CD4-positive, alpha-beta T cell treated with Interleukin-6 for 4 hours (primary cell): ENCODE measurements at regions not wholly inside any gene's neighbourhood (a gene's known extent, or its start where the extent isn't known, plus 50 kb on each side); places are given as distances from the start of the nearest gene placed in this dataset.
"Not testable (repeated sequence)": the region's sequence is repeated elsewhere in the genome, so short reads cannot be mapped to it uniquely, and the experiment has no call there.

ENCODE experiments used
- DNase-seq: peaks from one replicate; pipeline ENCODE4 v3.0.0-alpha.2; 2020; ENCODE audit warnings: mixed read lengths

DNA sequence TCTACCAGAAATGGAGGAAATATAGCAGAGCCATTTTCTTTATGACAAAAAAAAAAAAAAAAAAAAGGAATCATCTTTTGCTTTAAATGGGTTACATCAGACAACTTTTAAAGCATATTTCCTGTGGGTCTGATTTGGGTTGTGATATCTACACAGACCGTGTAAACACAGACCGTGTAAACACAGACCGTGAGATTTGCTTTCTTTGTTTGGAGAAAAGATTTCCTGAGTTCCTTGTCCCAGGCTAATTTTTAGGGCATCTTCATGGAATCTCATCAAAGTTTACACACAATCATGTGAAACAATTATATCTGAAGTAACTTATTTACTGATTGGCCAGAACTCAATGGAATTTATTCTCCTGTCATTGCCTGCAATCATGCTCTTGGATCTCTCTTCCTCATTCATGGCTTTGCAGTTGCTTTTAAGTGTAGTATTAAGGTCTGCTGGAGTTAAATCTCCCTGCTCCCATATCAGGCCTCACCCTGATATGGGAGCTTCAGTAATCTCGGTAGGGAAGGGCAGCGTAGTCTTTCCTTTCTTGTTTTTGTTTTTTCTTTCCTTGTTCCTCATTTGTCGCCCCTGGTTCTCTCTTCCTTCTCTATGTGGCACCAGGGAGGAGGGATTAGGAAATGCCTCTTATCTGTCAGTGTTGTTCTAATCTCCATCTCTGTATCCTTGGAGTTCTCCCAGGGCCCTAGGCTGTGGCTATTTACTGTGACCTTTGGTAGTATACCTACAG is 248.6 kb upstream of the JADE1 start:
- no peak for DNase-seq

DNA sequence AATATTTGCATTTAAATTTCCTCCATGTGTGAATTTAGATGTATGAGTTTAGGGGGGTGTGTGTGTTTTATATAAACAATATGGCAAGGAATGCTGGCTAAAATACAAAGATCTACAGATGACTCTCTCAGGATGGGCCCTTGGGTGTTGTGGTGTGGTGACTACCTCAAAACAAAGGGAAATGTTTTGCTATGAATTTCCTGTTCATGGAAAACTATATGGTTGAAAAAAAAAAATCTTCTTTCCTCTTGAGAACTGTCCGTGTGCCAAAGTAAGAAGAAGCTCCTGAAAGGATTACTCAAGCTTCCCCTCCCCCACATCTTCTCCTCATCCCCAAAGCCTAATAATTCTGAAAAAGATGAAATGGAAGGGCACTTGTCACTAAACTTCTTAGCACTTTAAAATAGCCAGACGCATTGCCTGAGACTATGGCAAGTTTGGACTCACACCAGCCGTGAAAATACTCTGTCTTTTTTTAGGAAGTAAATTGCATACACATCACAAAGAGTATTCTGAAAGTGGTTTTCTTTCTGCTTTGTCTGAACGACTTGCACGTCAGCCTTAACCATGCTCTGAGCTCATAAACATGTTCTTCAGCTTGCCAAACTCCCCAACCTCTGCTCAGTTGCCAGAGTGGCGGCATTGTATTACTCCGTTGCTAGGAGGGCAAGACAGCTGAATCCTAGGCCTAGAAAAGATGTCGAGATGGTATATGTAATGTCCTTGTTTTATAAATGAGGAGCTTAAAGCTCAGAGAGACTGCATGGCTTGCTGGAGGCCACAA is 250.4 kb upstream of the JADE1 start:
- DNase-seq: no peak

DNA sequence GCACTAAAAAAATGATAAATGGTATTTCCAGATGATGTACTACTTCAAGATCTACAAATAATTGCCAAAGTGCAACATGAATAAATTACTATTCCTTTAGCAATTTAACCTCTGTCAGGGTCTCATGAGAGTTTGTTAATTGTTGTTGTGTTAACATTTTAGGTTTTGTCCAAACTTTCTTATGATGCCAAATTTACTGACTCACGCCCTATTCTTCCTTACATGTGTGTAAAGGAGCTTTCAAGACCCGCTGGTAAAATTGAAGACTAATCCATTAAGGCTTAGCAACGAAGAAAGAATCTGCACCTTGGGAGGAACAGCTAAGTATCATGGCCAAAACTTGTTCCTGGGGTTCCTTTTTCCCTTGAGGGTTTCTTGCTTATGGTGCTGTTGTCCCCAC is 252.7 kb upstream of the JADE1 start:
- no peak for DNase-seq

DNA sequence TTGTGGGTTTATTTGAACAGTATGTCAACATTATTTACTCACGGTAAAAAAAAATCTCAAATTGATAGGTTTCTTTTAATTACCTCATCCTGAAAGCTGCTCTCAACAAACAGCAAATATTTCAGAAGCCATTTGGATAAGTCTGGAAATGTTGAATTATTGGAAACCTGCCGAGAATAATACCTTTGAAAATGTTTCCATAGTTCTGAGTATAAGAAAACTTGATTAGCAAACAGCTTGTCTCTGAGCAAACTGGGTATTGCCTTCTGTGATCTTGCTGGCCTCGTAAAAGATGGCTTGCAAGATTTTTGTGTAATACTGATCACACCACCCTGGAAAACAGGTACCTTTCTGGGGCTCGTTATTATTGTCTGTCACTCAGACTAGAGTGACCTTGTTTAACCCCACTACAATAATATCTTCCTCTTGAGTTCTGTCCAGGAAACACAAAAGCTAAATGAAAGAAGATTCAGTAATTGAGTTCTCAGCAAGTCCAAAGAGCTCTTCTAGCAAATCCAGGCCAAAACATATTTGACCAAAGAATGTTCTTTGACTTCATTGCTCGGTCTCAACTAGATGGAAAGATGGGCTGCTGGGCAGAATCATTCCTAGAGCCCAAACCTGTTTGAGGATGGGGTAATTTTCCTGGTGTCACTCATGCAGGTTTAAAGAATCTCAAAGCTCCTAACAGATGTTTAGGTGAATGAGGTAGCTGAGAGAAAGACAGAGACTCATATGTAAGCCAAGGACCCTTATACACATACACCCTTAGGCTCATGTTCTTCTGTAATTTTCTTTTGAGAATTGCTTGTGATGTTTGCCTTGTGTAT is 255.6 kb upstream of the JADE1 start:
- no peak for DNase-seq

DNA sequence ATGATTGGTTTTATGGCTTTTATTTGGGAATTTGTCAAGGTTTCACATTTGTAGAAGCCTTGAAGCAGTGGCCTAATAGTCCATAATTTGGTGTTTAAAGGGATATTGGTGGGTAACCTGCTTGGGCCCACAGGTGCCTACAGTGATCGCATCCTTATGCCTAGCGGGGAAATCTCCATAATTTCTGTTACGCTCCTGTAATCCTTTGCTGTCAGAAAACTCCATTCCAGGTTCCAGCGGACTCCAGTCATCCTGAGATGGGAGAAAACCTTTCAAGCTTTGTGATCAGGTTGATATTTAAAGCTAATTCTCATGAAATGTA is 257.0 kb upstream of the JADE1 start:
- DNase-seq: no peak

DNA sequence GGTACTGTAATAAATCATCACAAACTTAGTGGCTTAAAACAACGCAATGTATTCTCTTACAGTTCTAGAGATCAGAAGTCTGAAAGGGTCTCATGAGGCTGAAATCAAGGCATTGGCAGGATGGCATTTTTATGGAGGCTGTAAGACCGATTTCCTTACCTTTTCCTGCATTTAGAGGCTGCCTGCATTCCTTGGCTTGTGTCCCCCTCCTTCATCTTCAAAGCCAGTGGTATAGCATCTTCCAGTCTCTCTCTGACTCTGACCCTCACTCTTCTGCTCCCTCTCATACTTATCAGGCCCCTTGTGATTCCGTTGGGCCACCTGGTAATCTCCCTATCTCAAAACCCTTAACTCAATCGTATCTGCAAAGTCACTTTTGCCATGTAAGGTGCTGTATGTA is 258.2 kb upstream of the JADE1 start:
- no peak for DNase-seq

DNA sequence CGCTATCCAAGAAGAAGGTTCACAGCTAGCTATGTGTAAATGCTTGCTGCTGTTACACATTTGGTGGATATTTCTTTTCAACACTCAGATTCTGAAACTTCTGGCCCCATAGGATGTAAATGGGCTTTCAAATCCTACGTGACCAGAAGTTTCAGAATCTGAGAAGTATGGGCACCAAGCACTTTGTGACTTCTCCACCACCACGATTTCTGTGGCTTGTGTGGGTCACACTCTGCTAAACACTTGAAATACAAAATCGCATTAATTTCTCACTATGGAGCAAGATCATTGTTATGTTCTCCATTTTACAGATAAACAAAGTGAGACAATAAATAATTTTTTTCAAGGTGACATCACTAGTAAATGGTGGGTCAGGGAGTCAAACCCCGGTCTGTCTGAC is 259.4 kb upstream of the JADE1 start:
- DNase-seq: no peak

DNA sequence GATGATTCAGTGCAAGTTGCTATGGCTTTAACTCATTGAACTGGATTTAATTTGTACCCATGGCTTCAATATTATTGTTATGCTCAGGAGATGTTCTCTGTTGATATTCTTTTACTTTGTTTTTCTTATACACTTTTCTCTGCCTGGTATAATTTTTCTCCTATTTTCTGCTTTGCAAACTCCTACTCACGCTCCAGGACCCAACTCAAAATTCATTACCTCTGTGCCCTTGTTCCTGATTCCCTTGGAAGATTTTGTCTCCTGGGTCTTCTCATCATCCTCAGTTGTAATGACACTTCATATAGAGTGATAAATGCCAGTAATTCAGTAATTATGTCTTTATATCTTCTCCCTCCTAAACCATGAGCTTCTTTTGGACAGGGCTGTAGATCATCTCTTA is 259.9 kb upstream of the JADE1 start:
- no peak for DNase-seq

DNA sequence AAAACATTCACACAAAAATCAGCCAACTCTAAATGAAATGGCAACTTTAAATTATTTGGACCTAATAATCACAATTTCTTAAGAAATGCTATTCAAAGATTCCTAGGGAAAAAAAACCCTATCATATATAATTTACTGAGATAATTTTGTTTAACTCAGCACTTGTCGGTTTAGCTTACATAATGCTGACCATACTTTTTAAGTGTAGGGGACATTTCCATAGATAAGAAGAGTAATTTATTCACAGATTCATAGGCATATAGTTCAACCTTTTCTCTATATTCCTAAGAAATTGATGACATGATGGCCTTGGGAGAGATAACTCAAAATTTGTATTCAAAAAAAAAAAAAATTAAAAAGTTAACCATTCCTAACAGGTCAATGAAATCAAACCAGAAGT is 260.8 kb upstream of the PGRMC2 start:
- no peak for DNase-seq

DNA sequence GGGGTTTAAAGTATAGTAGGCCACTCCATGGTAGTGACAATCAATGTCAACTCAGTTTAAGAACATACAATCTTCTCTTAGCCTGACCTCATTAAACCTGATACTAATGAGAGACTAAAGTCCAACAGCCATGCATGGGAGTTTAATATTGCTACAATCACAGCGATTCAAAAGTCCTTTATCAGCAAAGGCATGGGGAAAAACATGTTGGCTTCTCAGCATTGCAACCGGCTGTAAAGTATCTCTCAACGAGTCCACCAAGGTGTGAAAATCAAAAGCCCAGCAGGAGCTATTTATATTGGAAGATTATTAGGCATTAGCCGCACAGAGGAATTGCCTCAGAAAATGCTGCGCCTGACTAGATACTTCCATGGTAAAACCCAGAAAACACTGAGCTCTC is 256.7 kb upstream of the PGRMC2 start:
- no peak for DNase-seq

DNA sequence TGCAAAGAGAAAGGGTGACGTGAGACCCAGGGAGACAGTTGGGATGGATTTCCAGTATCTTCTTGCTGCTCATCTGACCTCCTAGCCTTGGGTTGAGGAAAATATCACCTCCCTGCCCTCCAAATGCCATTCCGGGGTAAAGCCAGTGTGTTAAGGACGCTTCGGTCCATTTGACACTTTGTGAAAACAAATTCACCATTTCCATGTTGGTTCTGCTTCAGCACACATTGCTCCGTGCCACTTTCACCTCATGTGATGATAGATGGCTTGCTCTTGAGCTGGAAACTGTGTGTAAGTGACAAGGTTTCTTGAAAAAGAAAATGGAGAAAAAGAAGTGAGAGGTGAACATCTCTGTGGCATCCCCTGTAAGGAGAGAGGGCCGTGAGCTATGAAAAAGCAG is 256.1 kb upstream of the PGRMC2 start:
- no peak for DNase-seq

DNA sequence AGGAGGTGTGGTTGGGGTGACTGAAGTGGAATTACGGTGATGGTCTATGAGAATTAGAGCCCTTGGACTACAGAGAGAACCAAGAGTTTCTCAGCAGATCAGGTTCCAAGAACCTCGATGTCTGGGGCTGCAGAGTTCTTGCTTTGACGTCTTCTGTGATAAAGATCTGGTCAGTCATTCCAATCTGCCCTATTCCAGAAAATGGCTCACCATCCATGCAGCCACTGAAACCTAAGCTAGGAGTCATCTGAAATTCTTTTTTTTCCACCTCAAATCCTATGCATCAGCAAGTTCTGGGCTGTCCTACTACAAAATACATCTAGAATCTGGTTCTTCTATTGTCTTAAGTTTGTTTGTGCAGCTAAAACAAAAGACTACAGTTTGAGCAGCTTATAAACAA is 254.4 kb upstream of the PGRMC2 start:
- DNase-seq: no peak

DNA sequence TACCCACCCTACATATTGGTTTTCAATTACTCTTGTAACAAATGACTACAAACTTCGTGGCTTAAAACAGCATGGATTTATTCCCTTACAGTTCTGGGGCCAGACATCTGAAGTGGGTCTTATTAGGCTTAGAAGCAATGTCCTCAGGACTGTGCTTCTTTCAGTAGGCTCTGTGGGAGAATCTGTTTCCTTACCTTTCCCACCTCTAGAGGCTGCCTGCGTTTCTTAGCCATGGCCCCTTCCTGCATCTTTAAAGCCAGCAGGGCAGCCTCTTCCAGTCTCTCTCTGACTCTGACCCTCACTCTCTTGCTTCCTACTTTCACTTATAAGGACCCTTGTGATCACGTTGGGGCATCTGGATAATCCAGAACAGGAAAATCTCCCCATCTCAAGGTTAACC is 252.5 kb upstream of the PGRMC2 start:
- DNase-seq: no peak

DNA sequence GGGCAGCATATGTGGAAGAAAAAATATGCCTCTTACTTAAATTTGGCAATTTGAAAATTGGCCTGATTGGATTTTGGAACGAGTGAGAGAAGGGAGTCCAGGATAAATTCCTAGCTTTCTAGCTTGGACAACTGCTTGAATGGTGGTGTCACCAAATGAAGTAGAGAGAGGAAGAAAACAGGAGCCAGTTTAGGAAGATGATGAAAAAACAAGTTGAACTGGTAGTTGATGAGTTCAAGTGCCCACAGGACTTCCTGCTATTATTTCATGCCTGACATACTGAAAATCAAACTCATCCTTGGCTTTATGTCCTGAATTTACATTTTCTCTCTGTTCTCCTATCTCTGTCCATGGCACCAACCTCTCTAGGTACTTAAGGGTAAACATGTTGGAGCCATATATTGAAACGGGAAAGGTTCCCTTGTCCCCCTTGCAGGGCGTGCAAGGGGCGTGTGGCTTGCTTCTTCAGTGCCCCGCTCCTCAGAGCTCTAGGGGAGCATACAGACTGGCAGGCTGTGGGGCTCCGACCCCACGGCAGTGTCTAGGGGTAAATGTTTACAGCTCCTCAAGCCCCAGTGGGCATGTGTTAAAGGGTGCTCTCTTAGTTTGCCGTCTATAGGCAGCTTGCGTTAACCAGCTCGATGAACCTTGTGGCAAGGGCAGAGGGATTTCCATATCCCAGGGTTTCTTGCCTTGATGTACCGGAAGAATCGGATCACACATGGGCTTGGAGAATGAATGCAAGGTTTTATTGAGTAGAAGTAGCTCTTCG is 250.7 kb upstream of the PGRMC2 start:
- DNase-seq: no peak

DNA sequence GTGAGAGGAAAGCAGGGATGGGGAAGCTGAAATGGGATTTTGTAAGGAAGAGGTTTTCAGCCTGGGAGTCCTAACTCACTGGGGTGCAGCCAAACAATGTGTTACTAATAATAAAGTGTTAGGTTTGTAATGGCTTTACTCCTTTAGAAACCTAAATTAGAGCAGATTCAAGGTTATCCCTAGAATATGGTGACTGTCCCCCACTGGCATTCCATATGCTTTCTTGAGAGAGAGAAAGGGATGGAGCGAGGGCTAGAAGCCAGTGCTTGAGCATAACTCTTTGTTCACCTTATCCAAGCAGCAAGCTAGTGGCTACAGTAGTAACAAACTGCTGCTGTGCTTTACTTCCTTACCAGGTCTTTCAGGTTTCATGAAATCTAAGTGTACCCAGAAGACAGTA is 249.1 kb upstream of the PGRMC2 start:
- DNase-seq: no peak

DNA sequence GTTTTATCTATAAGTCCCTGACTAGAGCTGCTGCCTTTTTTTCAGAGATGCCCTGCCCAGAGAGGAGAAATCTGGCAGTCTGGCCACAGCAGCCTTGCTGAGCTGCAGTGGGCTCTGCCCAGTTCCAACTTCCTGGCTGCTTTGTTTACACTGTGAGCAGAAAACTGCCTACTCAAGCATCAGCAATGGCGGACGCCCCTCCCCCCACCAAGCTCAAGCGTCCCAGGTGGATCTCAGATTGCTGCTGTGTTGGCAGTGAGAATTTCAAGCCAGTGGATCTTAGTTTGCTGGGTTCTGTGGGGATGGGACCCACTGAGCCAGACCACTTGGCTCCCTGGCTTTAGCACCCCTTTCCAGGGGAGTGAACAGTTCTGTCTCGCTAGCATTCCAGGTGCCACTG is 247.9 kb upstream of the PGRMC2 start:
- not testable (repeated sequence) for DNase-seq

DNA sequence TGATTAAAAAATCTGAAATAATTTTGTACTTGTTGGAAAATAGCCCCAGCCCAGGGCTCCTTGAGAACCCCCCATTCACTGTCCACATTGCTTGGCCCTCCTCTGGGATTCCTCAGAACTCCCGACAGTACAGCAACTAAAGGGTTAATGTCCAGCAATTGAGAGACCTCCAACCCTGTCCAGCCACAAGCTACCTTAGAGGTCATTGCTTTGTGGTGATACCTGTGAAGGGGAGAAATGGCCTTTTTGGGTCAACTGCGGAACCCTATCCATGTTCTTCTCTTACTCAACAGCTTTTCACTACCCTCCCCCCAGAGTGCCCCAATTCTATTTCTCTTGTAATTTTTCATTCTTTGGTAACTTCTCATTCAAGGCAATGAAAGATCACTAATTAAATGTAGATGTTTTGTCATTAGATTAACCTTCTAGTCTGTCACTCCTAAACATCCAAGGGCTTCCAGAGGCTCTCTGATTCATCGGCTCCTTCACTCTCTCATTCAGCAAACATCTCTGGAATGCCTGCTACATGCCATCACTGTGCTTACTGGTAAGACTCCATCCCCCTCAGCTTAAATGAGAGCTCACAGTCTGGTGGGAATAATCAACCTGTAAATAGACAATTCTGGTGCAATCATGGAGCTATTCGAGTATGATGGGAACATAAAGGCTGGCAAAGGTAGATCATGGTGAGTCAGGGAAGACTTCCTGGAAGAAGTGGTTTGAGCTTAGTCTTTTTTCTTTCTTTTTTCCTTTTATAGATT is 241.4 kb upstream of the PGRMC2 start:
- DNase-seq: no peak

DNA sequence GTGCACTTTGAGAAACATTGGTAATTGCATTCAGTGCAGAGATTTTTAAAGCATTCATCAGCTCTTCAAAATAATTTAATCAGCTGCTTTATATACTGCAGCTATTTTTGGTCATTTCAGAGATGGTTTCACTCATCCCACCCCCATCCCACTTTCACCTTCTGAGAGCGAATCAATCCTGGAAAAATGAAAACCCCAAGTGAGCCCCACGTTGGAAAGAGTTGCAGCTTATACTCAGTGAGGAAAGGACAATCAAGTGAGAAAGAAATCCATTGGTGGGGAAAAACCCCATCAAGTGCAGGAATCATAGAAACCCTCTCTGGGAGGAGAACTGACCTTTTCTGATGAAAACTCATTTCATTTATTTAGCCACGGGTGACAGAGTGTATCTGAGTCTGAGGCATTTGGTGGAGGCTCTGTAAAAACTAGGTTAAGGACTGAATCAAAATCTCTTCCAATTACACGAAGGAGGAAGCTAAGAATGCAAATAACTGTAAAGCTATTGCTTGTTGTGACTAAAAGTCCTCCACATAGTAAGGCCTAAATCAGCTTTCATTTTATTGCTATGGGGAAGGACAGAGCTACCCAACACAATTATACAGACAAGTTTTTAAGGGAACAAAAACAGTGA is 240.4 kb upstream of the PGRMC2 start:
- no peak for DNase-seq

DNA sequence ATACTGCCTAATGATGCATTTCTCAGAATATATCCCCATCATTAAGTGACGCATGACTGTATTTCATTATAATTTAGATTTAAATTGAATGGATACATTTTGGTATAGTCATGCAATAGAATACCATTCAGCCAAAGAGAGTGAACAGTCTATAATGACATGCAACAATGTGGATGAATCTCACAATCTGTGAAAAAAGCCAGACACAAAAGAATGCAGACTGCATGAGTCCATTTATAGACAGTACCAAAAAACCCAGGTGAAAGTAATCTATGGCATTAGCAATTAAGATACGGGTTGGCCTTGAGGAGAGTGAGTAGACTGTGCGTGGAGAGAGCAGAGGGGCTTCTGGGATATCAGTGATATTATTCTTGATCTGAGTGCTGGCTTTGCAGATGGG is 239.7 kb upstream of the PGRMC2 start:
- DNase-seq: no peak

DNA sequence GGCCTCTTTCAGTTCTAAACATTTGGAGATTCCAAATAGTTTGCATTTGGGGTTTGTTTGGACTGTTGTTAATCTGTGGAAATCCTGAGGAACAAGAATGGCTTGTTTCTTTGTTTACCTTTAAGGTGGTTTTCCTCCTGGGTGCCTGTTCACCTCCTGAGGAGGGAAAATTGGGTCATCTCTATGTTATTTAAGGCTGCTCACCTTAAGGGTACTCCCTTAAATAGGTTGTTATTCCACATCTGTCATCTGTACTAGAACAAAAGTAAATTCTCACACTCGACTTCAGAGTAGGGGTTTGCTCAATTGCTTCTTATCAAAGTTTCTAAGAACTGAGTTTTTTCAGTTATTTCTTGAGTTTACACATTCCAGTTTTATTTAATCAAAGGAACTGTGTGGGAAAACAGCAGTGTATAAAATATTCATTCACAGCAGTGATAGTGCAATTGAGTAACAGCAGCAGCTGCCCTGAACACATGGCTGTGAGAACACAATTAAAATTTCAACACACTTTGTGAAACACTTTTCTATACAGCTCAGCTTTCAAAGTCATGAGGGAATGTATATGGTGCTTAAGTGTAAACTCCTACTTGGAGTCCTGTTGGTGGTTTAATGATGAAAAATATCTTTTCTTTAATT is 238.5 kb upstream of the PGRMC2 start:
- no peak for DNase-seq

DNA sequence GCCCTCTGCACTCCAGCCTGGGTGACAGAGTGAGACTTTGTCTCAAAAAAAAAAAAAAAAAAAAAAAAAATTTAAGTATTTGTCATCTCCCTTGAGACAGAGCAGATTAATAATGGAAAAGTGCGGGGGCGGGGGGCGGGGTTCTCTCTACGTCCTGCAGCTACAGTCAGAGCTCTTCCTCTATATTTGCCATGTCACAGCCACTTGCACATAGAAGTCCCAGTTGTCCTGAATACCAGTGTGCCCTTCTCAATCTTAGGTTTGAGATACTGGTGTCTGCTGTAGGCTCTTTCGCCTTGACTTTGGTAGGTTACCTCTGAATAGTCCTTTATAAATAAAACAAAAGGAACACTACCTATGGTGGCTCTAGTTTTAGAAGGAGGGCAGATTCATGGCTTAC is 237.8 kb upstream of the PGRMC2 start:
- DNase-seq: no peak
